Hepatocyte (in vitro differentiated cells): ENCODE measurements at regions not wholly inside any gene's neighbourhood (a gene's known extent, or its start where the extent isn't known, plus 50 kb on each side); places are given as distances from the start of the nearest gene placed in this dataset.

Source experiments
- DNase-seq: peaks from one replicate; pipeline ENCODE4 v3.0.0-alpha.2; 2016; ENCODE audit warnings: low spot score
- H2AFZ ChIP-seq: fragments of 200-600 bp; sonication (generic); 2 replicates; pipeline ENCODE4 v1.6.0; 2016; ENCODE audit warnings: antibody characterized with exemption, mild to moderate bottlenecking
- H3K27ac ChIP-seq: fragments of 200-600 bp; sonication (generic); 2 replicates; pipeline ENCODE4 v1.5.1; 2016; ENCODE audit warnings: mild to moderate bottlenecking
- H3K27me3 ChIP-seq: fragments of 200-600 bp; sonication (generic); 2 replicates; pipeline ENCODE4 v1.6.1; 2016
- H3K36me3 ChIP-seq: fragments of 200-600 bp; sonication (generic); replicated peaks from 2 replicates; pipeline ENCODE4 v1.5.1; 2016; ENCODE audit warnings: low read depth; ENCODE audit not compliant: insufficient read depth
- H3K4me1 ChIP-seq: fragments of 200-600 bp; sonication (generic); 2 replicates; pipeline ENCODE4 v1.5.1; 2016; ENCODE audit warnings: mild to moderate bottlenecking, moderate library complexity; ENCODE audit not compliant: insufficient read depth
- H3K4me2 ChIP-seq: fragments of 200-600 bp; sonication (generic); 2 replicates; pipeline ENCODE4 v1.6.0; 2016
- H3K4me3 ChIP-seq: fragments of 200-600 bp; sonication (generic); 2 replicates; pipeline ENCODE4 v1.5.1; 2016; ENCODE audit warnings: mild to moderate bottlenecking
- H3K79me2 ChIP-seq: fragments of 200-600 bp; sonication (generic); 2 replicates; pipeline ENCODE4 v1.6.0; 2017; ENCODE audit warnings: mild to moderate bottlenecking
- H3K9me2 ChIP-seq: fragments of 200-600 bp; sonication (generic); replicated peaks from 2 replicates; pipeline ENCODE4 v1.6.0; 2017; ENCODE audit warnings: mild to moderate bottlenecking; ENCODE audit not compliant: insufficient read depth
- H3K9me3 ChIP-seq: fragments of 200-600 bp; sonication (generic); 2 replicates; pipeline ENCODE4 v1.5.1; 2016; ENCODE audit warnings: low read depth, mild to moderate bottlenecking
- H4K20me1 ChIP-seq: fragments of 200-600 bp; sonication (generic); 2 replicates; pipeline ENCODE4 v1.6.0; 2016; ENCODE audit warnings: mild to moderate bottlenecking; ENCODE audit not compliant: insufficient read depth, poor library complexity, severe bottlenecking
- EZH2 ChIP-seq: fragments of 200-600 bp; sonication (generic); IDR thresholded peaks from 2 replicates; pipeline ENCODE4 v1.6.1; 2016; ENCODE audit warnings: antibody characterized with exemption, mild to moderate bottlenecking, borderline replicate concordance
- EZH2phosphoT487 ChIP-seq: fragments of 200-600 bp; sonication (generic); IDR thresholded peaks from one replicate; pipeline ENCODE4 v1.6.1; 2018; ENCODE audit warnings: antibody characterized with exemption, mild to moderate bottlenecking, low read depth, moderate library complexity; ENCODE audit not compliant: unreplicated experiment, severe bottlenecking
- WGBS: methylation state at CpG from one replicate; pipeline ENCODE4 v1.1.6; 2016; ENCODE audit warnings: low lambda C conversion rate; ENCODE audit errors: missing lambda C conversion rate; 5-methylcytosine and 5-hydroxymethylcytosine counted together
- TF ChIP-seq, protein P1 (sequence below): fragments of 200-600 bp; sonication (generic); IDR thresholded peaks from 2 replicates; pipeline ENCODE4 v1.5.1; 2016; ENCODE audit warnings: antibody characterized with exemption, mild to moderate bottlenecking; ENCODE audit not compliant: poor library complexity

GRCh38 chr9:23232831-23233230 is 593.2 kb downstream of the ELAVL2 start:
- H3K36me3 ChIP-seq: no peaks in the 10 kb centered on the region
- H3K9me3 ChIP-seq: no peaks in the 10 kb centered on the region
- H2AFZ ChIP-seq: no peak overlapping the region
- no peaks in the 10 kb centered on the region for H3K4me1 ChIP-seq
- DNase-seq: no peak
- no peaks in the 10 kb centered on the region for H4K20me1 ChIP-seq
- H3K4me3 ChIP-seq: no peak overlapping the region
- 89% methylated on average over 2 of the region's 2 CpGs for WGBS
- H3K27ac ChIP-seq: no peak overlapping the region
- H3K9me2 ChIP-seq: no peaks in the 10 kb centered on the region
- H3K27me3 ChIP-seq: no peaks in the 10 kb centered on the region
- TF ChIP-seq EZH2 (no peak), EZH2phosphoT487 (no peak)
- TF ChIP-seq, protein P1, sequence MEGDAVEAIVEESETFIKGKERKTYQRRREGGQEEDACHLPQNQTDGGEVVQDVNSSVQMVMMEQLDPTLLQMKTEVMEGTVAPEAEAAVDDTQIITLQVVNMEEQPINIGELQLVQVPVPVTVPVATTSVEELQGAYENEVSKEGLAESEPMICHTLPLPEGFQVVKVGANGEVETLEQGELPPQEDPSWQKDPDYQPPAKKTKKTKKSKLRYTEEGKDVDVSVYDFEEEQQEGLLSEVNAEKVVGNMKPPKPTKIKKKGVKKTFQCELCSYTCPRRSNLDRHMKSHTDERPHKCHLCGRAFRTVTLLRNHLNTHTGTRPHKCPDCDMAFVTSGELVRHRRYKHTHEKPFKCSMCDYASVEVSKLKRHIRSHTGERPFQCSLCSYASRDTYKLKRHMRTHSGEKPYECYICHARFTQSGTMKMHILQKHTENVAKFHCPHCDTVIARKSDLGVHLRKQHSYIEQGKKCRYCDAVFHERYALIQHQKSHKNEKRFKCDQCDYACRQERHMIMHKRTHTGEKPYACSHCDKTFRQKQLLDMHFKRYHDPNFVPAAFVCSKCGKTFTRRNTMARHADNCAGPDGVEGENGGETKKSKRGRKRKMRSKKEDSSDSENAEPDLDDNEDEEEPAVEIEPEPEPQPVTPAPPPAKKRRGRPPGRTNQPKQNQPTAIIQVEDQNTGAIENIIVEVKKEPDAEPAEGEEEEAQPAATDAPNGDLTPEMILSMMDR: no peak
- no peak overlapping the region for H3K4me2 ChIP-seq
- H3K79me2 ChIP-seq: no peaks in the 10 kb centered on the region

GRCh38 chr9:23243523-23243922 is 582.5 kb downstream of the ELAVL2 start:
- TF ChIP-seq, protein P1: no peak
- TF ChIP-seq EZH2 (no peak), EZH2phosphoT487 (no peak)
- no peaks in the 10 kb centered on the region for H3K9me3 ChIP-seq
- no peaks in the 10 kb centered on the region for H3K36me3 ChIP-seq
- no peak overlapping the region for H2AFZ ChIP-seq
- 83% methylated on average over 1 of the region's 1 CpG for WGBS
- H3K4me2 ChIP-seq: no peak overlapping the region
- no peaks in the 10 kb centered on the region for H3K27me3 ChIP-seq
- H3K79me2 ChIP-seq: no peaks in the 10 kb centered on the region
- no peaks in the 10 kb centered on the region for H4K20me1 ChIP-seq
- H3K4me1 ChIP-seq: no peaks in the 10 kb centered on the region
- no peak for DNase-seq
- no peak overlapping the region for H3K4me3 ChIP-seq
- no peak overlapping the region for H3K27ac ChIP-seq
- no peaks in the 10 kb centered on the region for H3K9me2 ChIP-seq

- no peaks in the 10 kb centered on the region for H3K79me2 ChIP-seq
- no peak for DNase-seq
- no peak overlapping the region for H3K27ac ChIP-seq
- H3K9me3 ChIP-seq: no peaks in the 10 kb centered on the region
- H3K9me2 ChIP-seq: no peaks in the 10 kb centered on the region
- no peak overlapping the region for H2AFZ ChIP-seq
- H3K4me1 ChIP-seq: no peaks in the 10 kb centered on the region
- H3K4me3 ChIP-seq: no peak overlapping the region
- H3K4me2 ChIP-seq: no peak overlapping the region
- TF ChIP-seq EZH2phosphoT487: no peak
- TF ChIP-seq EZH2: no peak
- TF ChIP-seq, protein P1: no peak
- H3K36me3 ChIP-seq: no peaks in the 10 kb centered on the region
- H3K27me3 ChIP-seq: no peaks in the 10 kb centered on the region
- H4K20me1 ChIP-seq: no peaks in the 10 kb centered on the region
These were observed 581.0 kb downstream of the ELAVL2 start for GRCh38 chr9:23245067-23245466.

GRCh38 chr9:23254404-23255184 is 571.4 kb downstream of the ELAVL2 start:
- Histone ChIP-seq H3K9me3 (no peaks in the 10 kb centered on the region), H2AFZ (no peak overlapping the region), H4K20me1 (no peaks in the 10 kb centered on the region), H3K4me3 (no peak overlapping the region), H3K4me2 (no peak overlapping the region), H3K27me3 (no peaks in the 10 kb centered on the region), H3K9me2 (no peaks in the 10 kb centered on the region), H3K27ac (no peak overlapping the region), H3K4me1 (no peaks in the 10 kb centered on the region), H3K36me3 (no peaks in the 10 kb centered on the region), H3K79me2 (no peaks in the 10 kb centered on the region)
- TF ChIP-seq EZH2phosphoT487: no peak
- no peak for TF ChIP-seq EZH2
- TF ChIP-seq, protein P1: no peak
- no peak for DNase-seq
- WGBS: 74% methylated on average over 9 of the region's 9 CpGs
